ENCODE measurements at regions not wholly inside any gene's neighbourhood (a gene's known extent, or its start where the extent isn't known, plus 50 kb on each side); places are given as distances from the start of the nearest gene placed in this dataset.

- no peak for DNase-seq (ENCODE audit: low read depth)
These were observed 90.8 kb downstream of the DACT2 start for GRCh38 chr6:168228676-168229367.

- no peak for DNase-seq (ENCODE audit: low read depth)
These were observed 91.7 kb downstream of the DACT2 start for GRCh38 chr6:168227840-168228239.

GRCh38 chr6:168226902-168227318 lies 92.7 kb downstream of the DACT2 start:
- no peak for DNase-seq (ENCODE audit: low read depth)

- DNase-seq (ENCODE audit: low read depth), result no peak
These were observed 93.4 kb downstream of the DACT2 start for GRCh38 chr6:168226061-168226752.

GRCh38 chr6:168225471-168225911 lies 94.1 kb downstream of the DACT2 start:
- DNase-seq (ENCODE audit: low read depth), result no peak

- DNase-seq (ENCODE audit: low read depth), result no peak
These were observed 95.8 kb downstream of the DACT2 start for GRCh38 chr6:168223755-168224154.

- no peak for DNase-seq (ENCODE audit: low read depth)
These were observed 96.4 kb downstream of the DACT2 start for GRCh38 chr6:168223150-168223549.

GRCh38 chr6:168222115-168223043 lies 97.2 kb downstream of the DACT2 start:
- DNase-seq (ENCODE audit: low read depth), result no peak

- DNase-seq (ENCODE audit: low read depth), result no peak
These were observed 98.0 kb downstream of the DACT2 start for GRCh38 chr6:168221497-168222079.

- no peak for DNase-seq (ENCODE audit: low read depth)
These were observed 98.6 kb downstream of the DACT2 start for GRCh38 chr6:168221000-168221399.

GRCh38 chr6:168219804-168220203 lies 99.8 kb downstream of the DACT2 start:
- no peak for DNase-seq (ENCODE audit: low read depth)

- no peak for DNase-seq (ENCODE audit: low read depth)
These were observed 100.6 kb downstream of the DACT2 start for GRCh38 chr6:168218785-168219566.

GRCh38 chr6:168217880-168218537 lies 101.6 kb downstream of the DACT2 start:
- DNase-seq (ENCODE audit: low read depth), result no peak

- DNase-seq (ENCODE audit: low read depth), result no peak
These were observed 102.2 kb downstream of the DACT2 start for GRCh38 chr6:168217216-168217879.

GRCh38 chr6:168216751-168217191 lies 102.8 kb downstream of the DACT2 start:
- no peak for DNase-seq (ENCODE audit: low read depth)

- DNase-seq (ENCODE audit: low read depth), result no peak
These were observed 103.5 kb downstream of the DACT2 start for GRCh38 chr6:168216117-168216516.

- DNase-seq (ENCODE audit: low read depth), result no peak
These were observed 104.3 kb downstream of the DACT2 start for GRCh38 chr6:168215121-168215808.

GRCh38 chr6:168214586-168215104 lies 104.9 kb downstream of the DACT2 start:
- no peak for DNase-seq (ENCODE audit: low read depth)

- no peak for DNase-seq (ENCODE audit: low read depth)
These were observed 106.5 kb downstream of the DACT2 start for GRCh38 chr6:168213121-168213524.
